Body of pancreas (tissue), 4 donors: ENCODE measurements at regions not wholly inside any gene's neighbourhood (a gene's known extent, or its start where the extent isn't known, plus 50 kb on each side); places are given as distances from the start of the nearest gene placed in this dataset.
"Not testable (repeated sequence)": the region's sequence is repeated elsewhere in the genome, so short reads cannot be mapped to it uniquely, and the experiment has no call there.

ENCODE experiments used
- CTCF ChIP-seq, 7 experiments: fragments of 450-650 bp in 4 of 7; fragments of 200-600 bp in 3 of 7; sonication (generic) in 3 of 7; IDR thresholded peaks; one replicate each; pipeline ENCODE4 v1.5.1; 2016 to 2019; ENCODE audit warnings: antibody characterized with exemption in 7 of 7
- POLR2A ChIP-seq, 3 donors: fragments of 450-650 bp; IDR thresholded peaks; one replicate each; pipeline ENCODE4 v1.6.1; 2016; ENCODE audit warnings: antibody characterized with exemption in 3 of 3, mild to moderate bottlenecking in 2 of 3

GRCh38 chr10:8285970-8286369 is 231.5 kb downstream of the GATA3 start:
- not testable (repeated sequence) for TF ChIP-seq CTCF, POLR2A (IDR thresholded peaks at IDR 0.05)
